Fibroblast of pulmonary artery (primary cell): ENCODE measurements at regions not wholly inside any gene's neighbourhood (a gene's known extent, or its start where the extent isn't known, plus 50 kb on each side); places are given as distances from the start of the nearest gene placed in this dataset.

Experiments
- DNase-seq: peaks from one replicate; pipeline ENCODE4 v3.0.0-alpha.2; 2010; ENCODE audit warnings: low read depth
- H3K4me3 ChIP-seq: replicated peaks from 2 replicates; pipeline ENCODE4 v1.5.1; 2011; ENCODE audit warnings: low read depth, mild to moderate bottlenecking, control low read depth, low read length, moderate library complexity
- CTCF ChIP-seq: IDR thresholded peaks from 2 replicates; pipeline ENCODE4 v1.5.1; 2011; ENCODE audit warnings: mild to moderate bottlenecking, control low read depth, low read length, inconsistent platforms; ENCODE audit errors: missing control alignments

GRCh38 chr21:41065539-41065938 is 102.4 kb upstream of the BACE2 start:
- no peak for TF ChIP-seq CTCF
- DNase-seq = no peak

GRCh38 chr21:41066086-41066938 is 101.6 kb upstream of the BACE2 start:
- no peak overlapping the region for H3K4me3 ChIP-seq
- TF ChIP-seq CTCF = no peak
- no peak for DNase-seq

More at GRCh38 chr21:41065539-41065938, 102.4 kb upstream of the BACE2 start:
- H3K4me3 ChIP-seq = no peak overlapping the region

GRCh38 chr21:41067709-41068108 is 100.3 kb upstream of the BACE2 start:
- no peak for DNase-seq
- no peak overlapping the region for H3K4me3 ChIP-seq
- TF ChIP-seq CTCF = no peak

GRCh38 chr21:41068496-41068895 is 99.5 kb upstream of the BACE2 start:
- no peak overlapping the region for H3K4me3 ChIP-seq

GRCh38 chr21:41068967-41069642 is 98.9 kb upstream of the BACE2 start:
- DNase-seq = peak; percentile 59
- H3K4me3 ChIP-seq = no peak overlapping the region
- peak; percentile 75 for TF ChIP-seq CTCF

More at GRCh38 chr21:41068496-41068895, 99.5 kb upstream of the BACE2 start:
- no peak for TF ChIP-seq CTCF
- no peak for DNase-seq

- DNase-seq = no peak
- no peak for TF ChIP-seq CTCF
- no peak overlapping the region for H3K4me3 ChIP-seq
Observed at GRCh38 chr21:41070284-41070683, 97.7 kb upstream of the BACE2 start.
